ENCODE measurements at regions not wholly inside any gene's neighbourhood (a gene's known extent, or its start where the extent isn't known, plus 50 kb on each side); places are given as distances from the start of the nearest gene placed in this dataset.

DNA sequence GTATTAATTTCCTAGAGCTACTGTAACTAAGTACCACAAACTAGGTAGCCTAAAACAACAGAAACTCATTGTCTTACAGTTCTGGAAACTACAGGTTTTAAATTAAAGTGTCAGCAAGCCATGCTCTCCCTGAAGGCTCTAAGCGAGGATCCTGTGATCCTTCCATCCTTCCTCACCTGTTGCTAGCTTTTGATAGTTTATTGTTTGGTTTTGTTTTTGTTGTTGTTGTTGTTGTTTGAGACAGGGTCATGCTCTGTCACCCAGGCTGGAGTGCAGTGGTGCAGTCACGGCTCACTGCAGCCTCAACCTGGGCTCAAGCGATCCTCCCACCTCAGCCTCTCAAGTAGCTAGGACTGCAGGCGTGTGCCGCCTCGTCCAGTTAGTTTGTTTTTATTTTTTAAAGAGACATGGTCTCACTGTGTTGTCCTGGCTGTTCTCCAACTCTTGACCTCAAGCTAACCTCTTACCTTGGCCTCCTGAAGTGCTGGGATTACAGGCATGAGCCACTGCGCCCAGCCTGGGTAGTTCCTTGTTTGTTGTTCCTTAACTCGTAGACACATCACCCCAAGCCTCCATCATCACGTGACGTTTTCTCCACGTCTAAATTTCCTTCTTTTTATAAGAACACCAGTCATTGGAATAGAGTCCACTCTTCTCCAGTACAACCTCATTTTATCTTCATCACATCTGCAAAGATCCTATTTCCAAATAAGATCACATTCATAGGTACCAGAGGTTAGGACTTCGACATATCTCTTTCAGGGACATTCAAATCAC, 109.1 kb downstream of the AKR1D1 start:
- TF ChIP-seq, protein P1, sequence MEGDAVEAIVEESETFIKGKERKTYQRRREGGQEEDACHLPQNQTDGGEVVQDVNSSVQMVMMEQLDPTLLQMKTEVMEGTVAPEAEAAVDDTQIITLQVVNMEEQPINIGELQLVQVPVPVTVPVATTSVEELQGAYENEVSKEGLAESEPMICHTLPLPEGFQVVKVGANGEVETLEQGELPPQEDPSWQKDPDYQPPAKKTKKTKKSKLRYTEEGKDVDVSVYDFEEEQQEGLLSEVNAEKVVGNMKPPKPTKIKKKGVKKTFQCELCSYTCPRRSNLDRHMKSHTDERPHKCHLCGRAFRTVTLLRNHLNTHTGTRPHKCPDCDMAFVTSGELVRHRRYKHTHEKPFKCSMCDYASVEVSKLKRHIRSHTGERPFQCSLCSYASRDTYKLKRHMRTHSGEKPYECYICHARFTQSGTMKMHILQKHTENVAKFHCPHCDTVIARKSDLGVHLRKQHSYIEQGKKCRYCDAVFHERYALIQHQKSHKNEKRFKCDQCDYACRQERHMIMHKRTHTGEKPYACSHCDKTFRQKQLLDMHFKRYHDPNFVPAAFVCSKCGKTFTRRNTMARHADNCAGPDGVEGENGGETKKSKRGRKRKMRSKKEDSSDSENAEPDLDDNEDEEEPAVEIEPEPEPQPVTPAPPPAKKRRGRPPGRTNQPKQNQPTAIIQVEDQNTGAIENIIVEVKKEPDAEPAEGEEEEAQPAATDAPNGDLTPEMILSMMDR (IDR thresholded peaks at IDR 0.05; ENCODE audit: insufficient read depth, low read depth, low read length), result no peak
- no peak for TF ChIP-seq EZH2 (IDR thresholded peaks at IDR 0.05; ENCODE audit: insufficient read depth, low read length)

Data from astrocyte (in vitro differentiated cells and primary cell).